Activated CD8-positive, alpha-beta memory T cell treated with anti-CD3 and anti-CD28 coated beads, Interleukin-2, amount 50 U/mL, for 48 hours (primary cell): ENCODE measurements at regions not wholly inside any gene's neighbourhood (a gene's known extent, or its start where the extent isn't known, plus 50 kb on each side); places are given as distances from the start of the nearest gene placed in this dataset.
"Not testable (repeated sequence)": the region's sequence is repeated elsewhere in the genome, so short reads cannot be mapped to it uniquely, and the experiment has no call there.

Experiments used
- DNase-seq: peaks from one replicate; pipeline ENCODE4 v3.0.0-alpha.2; 2020

DNA sequence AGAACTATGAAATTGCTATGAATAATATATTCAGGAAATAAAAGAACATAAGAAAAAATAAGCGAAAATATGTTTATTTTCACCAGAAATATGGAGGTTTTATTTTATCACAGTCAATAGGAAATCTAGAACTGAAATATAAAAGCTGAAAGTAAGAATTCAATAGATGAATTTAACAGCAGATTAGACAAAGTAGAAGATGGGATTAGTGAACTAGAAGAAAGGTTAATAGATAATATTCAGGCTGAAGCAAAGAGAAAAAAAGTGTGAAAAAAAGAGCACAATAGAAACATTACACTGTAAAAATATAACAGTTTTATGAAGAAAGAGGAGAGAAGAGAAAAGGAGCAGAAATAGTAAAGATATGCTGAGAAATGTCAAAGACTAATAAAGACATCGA is 1152.1 kb downstream of the FAT4 start:
- DNase-seq = no peak

DNA sequence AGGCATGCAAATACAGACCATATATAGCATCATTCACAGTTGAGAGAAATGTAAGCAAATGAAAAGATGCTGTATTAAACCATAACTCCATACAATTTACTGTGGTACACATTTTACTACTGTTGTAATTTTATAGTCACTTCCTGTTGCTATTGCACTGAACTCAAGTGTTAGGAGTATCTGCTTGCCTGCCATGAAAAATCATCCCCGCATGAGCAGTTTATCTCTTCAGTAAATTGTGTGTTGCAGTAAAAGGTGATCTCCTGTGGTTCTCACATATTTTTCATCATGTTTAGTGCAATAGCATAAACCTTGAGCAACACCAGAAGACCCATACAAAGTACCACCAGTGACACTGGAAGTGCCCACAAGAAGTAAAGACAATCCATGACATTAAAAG is 1153.4 kb downstream of the FAT4 start:
- no peak for DNase-seq

DNA sequence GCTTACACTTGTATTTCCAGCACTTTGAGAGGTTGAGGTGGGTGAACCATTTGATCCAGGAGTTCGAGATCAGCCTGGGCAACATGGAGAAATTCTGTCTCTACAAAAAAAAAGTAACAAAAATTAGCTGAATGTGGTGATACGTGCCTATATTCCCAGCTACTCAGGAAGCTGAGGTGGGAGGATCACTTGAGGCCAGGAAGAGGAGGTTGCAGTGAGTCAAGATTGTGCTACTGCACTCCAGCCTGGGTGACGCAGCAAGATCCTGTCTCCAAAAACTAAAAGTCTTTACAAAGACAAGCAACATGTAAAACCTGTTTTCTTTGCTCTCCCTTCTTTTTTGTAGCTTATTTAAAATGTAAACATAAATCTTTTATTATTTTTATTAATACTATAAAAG is 1156.1 kb downstream of the FAT4 start:
- DNase-seq = no peak

DNA sequence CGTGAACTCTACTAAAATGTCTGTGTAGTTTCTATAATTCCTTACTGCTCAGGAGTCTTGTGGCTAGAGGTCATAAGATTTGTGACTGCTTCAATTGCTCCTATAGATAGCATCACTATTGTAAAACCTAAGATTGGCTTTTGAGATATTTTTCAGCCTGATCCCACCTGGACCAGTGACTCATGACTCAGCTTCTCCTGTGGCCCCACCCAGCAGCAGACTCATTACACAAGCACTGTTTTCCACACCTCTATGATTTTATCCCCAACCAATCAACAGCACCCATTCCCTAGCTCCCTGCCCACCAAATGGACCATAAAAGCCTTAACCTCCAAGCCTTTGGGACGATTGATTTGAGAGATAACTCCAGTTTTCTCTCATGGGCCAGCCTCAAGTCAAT is 1157.0 kb upstream of the INTU start:
- no peak for DNase-seq

DNA sequence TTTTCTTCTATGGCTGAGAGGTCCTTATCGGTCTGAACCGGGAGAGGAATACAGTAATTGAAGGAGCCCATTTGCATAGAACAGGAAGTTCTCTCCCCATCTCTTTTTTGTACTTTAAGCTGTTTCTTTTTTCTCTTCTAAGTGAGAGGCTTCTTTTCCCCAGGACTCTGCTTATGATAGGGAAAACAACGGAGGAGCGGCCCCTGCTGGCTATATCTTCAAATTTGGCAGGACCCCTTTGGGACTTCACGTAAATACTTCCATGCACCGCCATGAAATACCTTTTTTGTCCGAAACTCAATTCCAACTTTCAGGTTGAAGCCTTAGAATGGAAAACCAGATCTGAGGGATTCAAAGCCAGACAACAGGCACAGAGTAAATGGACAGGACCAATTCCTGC is 1153.0 kb upstream of the INTU start:
- DNase-seq = no peak

DNA sequence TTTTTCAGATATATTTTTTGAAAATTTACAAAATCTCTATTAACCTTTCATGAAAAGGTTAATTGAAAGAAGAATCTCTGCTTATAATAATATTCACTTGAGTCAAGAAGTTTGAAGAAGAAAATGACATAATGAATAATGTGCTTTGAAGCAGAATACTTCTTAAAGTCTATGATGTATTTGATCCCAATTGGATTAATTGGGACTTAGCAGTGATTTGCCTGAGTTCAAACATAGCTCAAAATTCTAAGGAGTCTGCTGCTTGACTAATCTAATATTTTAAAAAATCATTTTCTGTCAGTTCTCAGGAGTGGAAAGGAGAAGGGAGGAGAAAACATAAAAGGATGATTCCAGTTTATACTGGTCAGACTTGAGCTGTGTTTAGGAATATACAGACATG is 1150.4 kb upstream of the INTU start:
- DNase-seq = no peak

DNA sequence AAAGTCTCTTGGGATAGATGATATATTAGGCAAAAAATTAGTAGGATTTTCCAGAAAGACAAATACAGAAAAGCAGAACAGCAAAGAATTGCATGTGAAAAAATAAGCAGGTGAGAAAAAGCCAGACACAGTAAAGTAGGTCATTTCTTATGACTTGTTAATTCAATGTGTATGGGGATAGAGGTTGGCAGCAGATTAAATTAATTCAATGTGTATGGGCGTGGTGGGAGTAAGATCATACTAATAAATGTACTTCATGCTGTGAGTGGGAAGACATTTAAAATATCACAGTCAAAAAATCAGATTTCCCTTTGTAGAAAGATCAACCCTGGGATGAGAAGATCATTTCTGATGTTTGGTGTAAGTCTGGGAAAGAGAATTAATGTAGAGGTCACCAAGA is 1146.4 kb upstream of the INTU start:
- no peak for DNase-seq

DNA sequence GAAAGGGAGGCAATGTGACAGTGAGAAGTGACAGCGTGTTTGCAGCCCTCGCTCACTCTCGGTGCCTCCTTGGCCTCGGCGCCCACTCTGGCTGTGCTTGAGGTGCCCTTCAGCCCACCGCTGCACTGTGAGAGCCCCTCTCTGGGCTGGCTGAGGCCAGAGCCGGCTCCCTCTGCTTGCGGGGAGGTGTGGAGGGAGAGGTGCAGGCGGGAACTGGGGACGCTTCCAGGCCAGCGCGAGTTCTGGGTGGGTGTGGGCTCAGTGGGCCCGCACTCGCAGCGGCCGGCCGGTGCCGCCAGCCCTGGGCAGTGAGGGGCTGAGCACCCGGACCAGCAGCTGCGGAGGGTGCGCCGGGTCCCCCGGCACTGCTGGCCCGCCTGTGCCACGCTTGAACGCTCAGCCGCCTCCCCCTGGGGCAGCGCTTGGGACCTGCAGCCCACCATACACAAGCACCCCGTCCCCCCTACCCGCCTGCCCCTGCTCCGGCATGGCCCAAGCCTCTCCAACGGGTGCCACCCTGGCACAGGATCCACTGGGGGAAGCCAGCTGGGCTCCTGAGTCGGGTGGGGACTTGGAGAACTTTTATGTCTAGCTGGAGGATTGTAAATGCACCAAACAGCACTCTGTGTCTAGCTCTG is 1142.8 kb upstream of the INTU start:
- DNase-seq = no peak

DNA sequence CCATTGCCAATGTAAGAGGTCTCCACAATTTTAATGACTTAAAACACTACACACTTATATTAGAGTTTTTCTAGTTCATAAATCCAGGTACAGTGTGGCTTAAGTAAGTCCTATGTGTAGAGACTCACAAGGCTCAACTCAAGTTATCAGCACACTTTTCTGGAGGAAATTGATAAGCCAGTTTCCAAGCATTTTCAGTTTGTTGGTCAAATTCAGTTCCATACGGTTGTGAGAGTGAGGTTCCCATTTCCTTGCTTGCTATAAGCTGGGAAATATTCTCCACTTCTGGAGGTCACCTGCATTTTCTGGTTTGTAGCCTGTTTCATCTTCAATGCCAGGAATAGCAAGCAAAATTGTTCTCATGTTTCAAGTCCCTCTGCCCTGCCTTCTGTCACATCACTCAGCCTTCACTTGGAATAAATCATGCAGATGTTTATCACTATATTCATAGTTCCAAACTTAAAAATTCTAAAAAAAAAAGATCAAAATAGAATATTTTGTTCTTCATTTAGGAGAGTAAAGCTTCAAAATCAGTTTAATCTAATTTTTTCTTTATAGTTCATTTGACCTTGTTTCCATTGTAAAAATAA is 1137.5 kb upstream of the INTU start:
- DNase-seq = no peak

DNA sequence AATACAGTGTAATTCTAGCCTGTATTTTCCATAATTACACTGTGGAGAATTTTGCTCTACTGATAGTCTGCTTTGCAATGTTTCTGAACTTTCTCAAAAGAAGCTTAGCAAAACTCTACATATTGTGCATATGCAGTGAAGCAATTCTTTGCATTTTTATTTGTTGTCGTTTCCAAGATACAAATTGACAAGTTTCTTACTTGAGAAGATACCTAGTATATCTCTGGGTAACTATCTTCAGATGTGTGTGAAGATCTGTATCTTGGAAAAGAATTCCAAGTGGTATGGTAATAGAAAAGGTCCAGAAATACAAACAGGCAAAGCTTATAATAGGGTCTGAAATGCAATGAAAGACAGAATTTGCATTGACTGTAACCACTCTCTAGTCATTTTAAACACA is 1119.8 kb upstream of the INTU start:
- no peak for DNase-seq

DNA sequence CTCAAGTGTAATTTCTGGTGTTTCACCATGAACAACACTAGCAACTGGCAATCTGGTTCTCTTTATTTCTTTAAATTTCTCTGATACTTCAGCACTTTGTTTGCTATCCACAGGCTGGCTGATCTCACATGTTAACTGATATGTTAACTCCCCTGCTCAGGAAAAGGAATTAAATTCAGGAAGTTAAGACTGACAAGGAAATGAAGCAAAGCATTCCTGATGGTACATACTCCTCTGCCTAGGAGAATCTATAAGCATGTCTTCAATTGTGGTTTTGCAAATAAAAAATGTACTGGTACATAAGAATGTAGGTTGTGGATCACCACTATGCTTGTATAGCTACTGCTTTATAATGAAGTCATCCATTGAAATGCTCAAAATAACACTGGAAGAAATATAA is 1119.2 kb upstream of the INTU start:
- no peak for DNase-seq

DNA sequence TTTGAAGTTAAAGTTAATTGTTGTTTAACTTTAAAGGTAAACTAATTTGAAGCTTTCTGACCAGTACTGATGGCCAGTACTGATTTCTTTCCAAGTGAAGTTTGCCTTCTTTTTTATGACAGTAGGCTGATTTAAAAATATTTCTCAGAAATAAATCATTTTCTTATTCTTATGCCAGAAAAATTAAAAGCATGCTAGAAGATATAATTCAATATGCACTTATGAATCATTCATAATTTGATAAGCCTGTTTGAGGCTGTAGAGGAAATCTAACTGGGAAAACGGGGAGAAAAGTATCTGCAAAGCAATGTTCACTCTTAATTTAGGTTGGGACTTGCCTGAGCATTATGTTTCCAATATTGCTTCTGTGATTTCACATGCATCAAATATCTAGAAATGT is 1112.0 kb upstream of the INTU start:
- DNase-seq = no peak

DNA sequence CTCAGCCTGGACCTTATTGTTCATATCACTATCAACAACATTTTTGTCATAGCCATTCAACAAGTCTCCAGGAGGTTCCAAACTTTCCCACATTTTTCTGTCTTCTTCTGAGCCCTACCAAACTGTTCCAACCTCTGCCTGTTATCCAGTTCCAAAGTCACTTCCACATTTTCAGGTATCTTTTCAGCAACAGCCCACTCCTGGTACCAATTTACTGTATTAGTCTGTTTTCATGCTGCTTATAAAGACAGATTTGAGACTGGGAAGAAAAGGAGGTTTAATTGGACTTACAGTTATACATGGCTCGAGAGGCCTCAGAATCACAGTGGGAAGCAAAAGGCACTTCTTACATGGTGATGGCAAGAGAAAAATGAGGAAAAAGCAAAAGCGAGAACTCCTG is 1107.4 kb upstream of the INTU start:
- not testable (repeated sequence) for DNase-seq

DNA sequence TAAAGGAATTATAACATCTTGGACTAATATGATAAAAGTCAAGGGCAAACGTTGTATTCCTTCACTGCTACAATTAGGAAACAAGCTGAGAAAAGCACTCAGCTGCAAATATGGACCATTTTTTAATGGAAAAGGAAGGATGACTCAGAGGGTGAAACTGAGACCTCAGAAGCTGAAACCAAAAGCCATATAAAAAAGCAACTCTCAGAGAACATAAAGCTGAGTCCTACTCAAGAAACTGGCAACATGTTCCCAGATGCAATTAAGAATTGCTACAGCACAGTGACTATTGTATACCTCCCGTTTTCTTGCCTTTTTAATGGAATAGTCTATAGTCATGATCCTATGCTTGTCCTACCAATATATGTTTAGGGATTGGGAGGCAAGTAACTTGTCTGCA is 1106.4 kb upstream of the INTU start:
- no peak for DNase-seq

DNA sequence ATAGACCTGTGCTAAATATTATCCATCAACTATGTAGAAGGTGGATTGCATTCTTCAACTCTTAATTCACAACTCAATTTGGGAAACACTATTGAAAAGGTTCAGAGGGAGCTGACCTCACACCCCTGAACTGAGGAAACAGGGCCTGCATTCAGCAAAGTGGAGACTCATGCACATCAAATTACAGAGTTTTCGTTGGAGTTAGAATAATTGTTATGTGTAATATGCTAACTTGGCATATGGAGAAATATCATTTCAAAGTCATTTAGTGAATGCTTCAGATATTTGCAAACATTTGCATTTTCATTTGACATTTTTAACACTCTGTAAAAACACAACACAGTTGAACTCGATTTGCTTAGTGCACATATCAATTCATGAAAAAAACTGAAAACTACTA is 1102.8 kb upstream of the INTU start:
- DNase-seq = no peak

DNA sequence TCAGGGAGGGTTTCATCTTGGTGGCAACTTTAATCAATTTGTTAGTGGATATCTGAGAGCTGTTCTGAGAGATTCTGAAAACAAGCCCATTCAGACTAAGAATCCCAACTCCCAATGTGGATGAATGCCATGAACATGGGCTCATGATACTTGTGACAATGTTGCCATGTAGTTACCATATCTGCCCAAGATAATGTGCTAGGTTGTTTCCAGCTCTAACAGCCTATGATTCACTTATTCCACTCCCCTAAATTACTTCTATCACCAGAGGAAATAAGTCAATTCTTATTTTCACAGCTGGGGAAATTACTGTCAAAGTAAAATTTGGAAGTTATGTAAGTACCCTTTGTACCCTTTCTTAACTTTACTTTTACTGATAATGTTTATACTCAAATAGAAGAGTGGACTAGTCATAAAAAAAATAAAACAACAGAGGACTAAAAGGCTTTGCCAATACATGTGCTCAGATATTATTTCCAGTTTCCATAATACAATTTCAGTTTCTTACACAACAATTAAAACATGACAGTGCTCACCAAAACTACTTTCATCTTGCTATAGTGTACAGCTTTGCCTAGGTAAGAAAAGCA is 1101.7 kb upstream of the INTU start:
- no peak for DNase-seq

DNA sequence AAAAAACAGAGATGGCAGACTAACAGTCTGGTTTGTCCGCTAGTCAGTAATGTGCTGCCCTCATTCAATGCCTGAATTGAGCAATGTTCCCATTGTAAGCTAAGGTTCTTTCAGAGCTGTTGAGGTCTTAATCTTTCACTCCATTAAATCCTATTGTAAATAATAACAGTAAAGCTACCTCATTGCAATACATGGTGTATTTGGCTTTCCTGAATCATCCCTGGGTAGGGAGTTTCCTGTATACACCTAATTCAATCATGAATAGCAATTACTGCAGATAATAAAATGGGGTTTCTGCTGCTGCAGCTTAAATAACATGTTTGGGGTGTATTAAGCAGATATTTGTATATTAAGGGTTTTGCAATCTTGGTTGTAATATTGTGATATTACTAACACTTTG is 1100.2 kb upstream of the INTU start:
- DNase-seq = no peak

DNA sequence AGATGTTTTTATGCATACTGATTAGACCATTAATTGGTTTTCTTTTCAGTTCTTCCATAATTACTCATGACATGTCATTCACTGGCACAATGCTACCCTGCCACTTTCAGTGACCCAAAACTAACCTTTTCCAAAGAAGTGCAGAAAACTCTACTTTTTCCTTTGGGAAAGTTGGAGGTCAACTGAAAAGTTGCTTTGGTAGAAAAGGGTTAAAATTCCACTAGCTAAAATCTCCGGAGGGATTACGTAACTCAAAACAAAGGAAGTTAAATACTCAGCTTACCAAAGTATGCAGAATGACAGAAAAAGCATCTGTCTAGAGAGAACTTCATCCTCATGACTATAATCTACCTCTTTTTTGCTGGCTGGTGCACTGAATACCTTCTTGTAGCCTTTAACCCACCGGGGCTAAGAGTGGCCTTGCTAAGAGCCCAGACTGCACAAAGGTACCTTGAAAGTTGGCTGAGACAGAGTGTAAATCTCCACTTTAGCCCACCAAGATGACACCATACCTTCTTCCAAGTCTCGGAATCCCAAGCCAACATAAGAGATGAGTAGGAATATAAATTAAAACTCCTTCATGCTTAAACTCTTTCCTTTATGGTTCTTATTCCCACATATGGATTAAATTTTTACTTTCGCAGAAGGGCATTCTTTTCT is 1099.5 kb upstream of the INTU start:
- DNase-seq = no peak

DNA sequence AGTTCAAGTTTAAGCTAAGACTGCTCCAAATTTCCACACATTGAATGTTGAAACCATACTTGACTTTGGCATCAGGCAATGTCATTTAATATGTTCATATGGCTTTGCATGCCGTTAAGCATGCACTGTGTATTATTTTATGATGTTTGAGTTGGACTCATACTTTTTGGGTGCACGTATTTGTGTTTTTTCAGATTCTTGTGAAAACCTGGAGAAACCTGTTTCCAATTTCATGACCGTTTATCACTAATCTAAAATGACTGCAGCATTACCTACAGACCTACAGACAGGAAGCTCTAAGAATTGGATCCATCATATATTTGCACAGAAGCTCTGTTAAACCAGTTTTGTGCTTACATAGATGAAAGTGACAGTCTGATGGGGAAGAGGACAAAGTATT is 1093.0 kb upstream of the INTU start:
- DNase-seq = no peak

DNA sequence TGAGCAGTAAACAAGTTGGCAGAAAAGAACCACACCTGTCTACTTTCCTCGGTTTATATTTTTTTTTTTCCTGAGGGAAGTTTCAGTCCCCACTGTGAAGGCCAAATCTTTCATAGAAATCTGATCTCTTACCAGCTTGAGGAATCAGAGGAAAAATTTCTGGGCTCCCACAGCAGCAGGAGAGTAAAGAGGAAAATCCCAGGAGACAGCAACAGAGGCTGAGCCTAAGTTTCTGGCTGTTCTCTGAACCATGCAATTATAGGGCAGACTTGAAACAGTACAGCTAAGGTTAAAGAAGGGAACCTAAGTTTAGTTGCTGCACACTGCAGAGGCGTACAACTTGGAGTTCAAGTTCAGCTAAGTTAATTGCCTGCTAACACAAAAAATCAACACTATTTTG is 1090.9 kb upstream of the INTU start:
- DNase-seq = no peak

DNA sequence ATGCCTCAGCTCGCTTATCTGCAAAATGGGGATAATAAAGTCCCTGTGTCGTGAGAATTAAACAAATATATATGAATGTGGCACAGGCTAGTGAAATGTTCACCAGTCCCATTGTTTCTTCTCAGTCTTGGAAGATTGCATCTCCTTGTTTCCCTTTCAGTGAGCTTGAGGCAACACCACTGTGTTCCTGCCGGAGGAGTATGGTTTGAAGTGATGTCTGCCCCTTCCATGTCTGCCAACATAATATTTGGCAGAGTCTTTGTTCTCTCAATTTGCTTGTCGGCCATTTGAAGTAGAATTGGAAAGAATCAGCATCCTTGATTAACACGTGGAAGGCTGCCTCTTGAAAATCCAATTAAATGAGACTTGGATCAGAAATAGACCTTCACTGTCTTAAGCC is 1088.5 kb upstream of the INTU start:
- DNase-seq = no peak

DNA sequence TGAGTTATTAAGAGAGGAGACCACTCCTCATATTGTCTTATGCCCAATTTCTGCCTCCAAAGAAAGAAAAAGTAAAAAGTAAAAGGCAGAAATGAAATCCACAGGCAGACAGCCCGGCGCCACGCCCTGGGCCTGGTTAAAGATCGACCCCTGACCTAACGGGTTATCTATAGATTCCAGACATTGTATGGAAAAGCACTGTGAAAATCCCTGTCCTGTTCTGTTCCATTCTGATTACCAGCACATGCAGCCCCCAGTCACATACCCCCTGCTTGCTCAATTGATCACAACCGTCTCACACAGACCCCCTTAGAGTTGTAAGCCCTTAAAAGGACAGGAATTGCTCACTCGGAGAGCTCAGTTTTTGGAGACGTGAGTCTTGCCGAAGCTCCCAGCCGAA is 1086.6 kb upstream of the INTU start:
- DNase-seq = not testable (repeated sequence)

DNA sequence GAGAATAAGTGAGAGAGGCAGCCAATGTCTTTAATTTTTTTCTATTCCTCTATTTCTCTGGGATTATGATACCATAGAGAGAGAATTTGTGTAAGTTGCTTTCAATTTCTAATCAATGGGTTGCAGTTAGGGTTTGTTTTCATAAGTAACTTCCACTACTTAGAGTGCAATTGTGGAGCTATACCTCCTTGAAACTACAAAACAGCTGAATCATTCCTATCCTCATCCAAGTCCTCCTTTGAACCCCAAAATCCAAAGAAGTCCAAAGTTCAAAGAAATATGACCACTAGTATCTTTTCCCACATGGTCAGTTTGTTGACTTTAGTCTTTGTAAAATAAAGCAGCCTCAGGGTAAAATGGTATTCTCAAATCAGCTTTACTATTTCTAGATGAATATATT is 1085.4 kb upstream of the INTU start:
- DNase-seq = no peak

DNA sequence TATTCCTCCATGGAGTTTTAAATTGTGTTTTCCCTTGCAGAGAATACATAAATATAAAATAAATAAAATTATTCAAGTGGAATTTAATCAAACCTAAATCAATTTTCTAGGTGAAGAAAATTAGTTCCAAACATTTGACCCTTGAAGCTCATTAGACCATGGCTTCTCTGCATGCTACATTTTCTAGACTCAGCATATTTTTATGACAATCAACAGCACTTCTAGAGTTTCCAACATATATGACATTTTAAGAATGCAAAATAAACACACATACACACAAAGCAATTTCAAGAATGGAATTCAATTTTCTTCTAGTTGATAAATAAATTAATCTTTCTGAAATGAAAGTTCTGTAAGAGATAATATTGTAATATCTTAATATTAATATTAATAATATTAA is 1083.9 kb upstream of the INTU start:
- DNase-seq = no peak

DNA sequence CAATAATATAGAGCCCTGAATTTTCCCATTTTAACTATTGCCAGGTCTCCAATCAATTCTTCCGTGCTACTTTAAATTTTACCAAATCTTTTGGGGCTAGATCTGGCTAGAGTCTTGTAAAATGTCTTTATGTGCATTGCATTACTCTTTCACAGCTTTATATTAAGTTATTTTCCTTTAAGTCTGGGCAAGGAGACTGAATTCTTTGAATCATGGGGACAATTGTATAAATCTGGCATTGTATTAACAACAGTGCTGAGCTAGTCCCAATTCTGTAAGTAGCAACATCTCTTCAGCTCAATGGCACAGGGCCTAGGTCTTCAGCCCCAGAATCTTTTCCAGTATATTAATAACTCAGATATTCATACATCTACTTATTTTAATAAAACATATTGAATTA is 1080.4 kb upstream of the INTU start:
- no peak for DNase-seq
